Neuronal stem cell (in vitro differentiated cells): ENCODE measurements at regions not wholly inside any gene's neighbourhood (a gene's known extent, or its start where the extent isn't known, plus 50 kb on each side); places are given as distances from the start of the nearest gene placed in this dataset.

ENCODE experiments used
- DNase-seq: peaks from one replicate; pipeline ENCODE4 v3.0.0-alpha.2; 2013; ENCODE audit warnings: low spot score
- H2AFZ ChIP-seq: one replicate; pipeline ENCODE4 v1.6.1; 2013; ENCODE audit warnings: mild to moderate bottlenecking, low read length, inconsistent platforms
- H2AK5ac ChIP-seq: 2 replicates; pipeline ENCODE4 v1.6.1; 2013; ENCODE audit warnings: low read depth, mild to moderate bottlenecking, inconsistent platforms, low read length, moderate library complexity, mixed read lengths
- H2BK120ac ChIP-seq: 2 replicates; pipeline ENCODE4 v1.6.1; 2013; ENCODE audit warnings: low read depth, mild to moderate bottlenecking, inconsistent platforms, low read length, moderate library complexity, mixed read lengths
- H2BK12ac ChIP-seq: one replicate; pipeline ENCODE4 v1.6.1; 2013; ENCODE audit warnings: low read length, inconsistent platforms
- H2BK15ac ChIP-seq: 2 replicates; pipeline ENCODE4 v1.6.1; 2013; ENCODE audit warnings: mild to moderate bottlenecking, low read length, inconsistent platforms, mixed read lengths
- H2BK5ac ChIP-seq: one replicate; pipeline ENCODE4 v1.6.1; 2013; ENCODE audit warnings: inconsistent platforms, mild to moderate bottlenecking, low read length, moderate library complexity
- H3K14ac ChIP-seq: one replicate; pipeline ENCODE4 v1.6.1; 2013; ENCODE audit warnings: low read length, inconsistent platforms
- H3K18ac ChIP-seq: 2 replicates; pipeline ENCODE4 v1.6.1; 2013; ENCODE audit warnings: low read length, inconsistent platforms
- H3K23ac ChIP-seq: 2 replicates; pipeline ENCODE4 v1.6.1; 2013; ENCODE audit warnings: low read depth, mild to moderate bottlenecking, mixed read lengths, low read length, inconsistent platforms; ENCODE audit not compliant: poor library complexity
- H3K27ac ChIP-seq: replicated peaks from 3 replicates; pipeline ENCODE4 v1.5.1; 2013; ENCODE audit warnings: low read length, inconsistent platforms
- H3K27me3 ChIP-seq, 3 experiments: 2 replicates each; pipeline ENCODE4 v1.6.1; 2013; ENCODE audit warnings: low read length in 3 of 3, mild to moderate bottlenecking in 2 of 3, inconsistent platforms in 1 of 3, low read depth in 1 of 3, mixed read lengths in 1 of 3, moderate library complexity in 1 of 3; ENCODE audit not compliant: control insufficient read depth in 3 of 3, insufficient read depth in 3 of 3
- H3K36me3 ChIP-seq, 2 donors: replicated peaks in 1 of 2; 2 replicates each; pipeline ENCODE4 v1.6.1; 2013; ENCODE audit warnings: low read length in 2 of 2; ENCODE audit not compliant: control insufficient read depth in 2 of 2, insufficient read depth in 2 of 2
- H3K4ac ChIP-seq: 2 replicates; pipeline ENCODE4 v1.6.1; 2013; ENCODE audit warnings: inconsistent platforms, mild to moderate bottlenecking, low read length, moderate library complexity
- H3K4me1 ChIP-seq, 2 donors: 1 replicate in 1 of 2; 2 replicates in 1 of 2; pipeline ENCODE4 v1.6.1; 2013; ENCODE audit warnings: low read length in 2 of 2, low read depth in 1 of 2; ENCODE audit not compliant: control insufficient read depth in 2 of 2, insufficient read depth in 1 of 2
- H3K4me2 ChIP-seq: one replicate; pipeline ENCODE4 v1.6.1; 2013; ENCODE audit warnings: mild to moderate bottlenecking, low read length, inconsistent platforms; ENCODE audit not compliant: insufficient read depth, poor library complexity, severe bottlenecking
- H3K4me3 ChIP-seq, 2 donors: 2 replicates each; pipeline ENCODE4 v1.5.1; 2013; ENCODE audit warnings: low read length in 2 of 2, mild to moderate bottlenecking in 2 of 2, inconsistent platforms in 1 of 2, moderate library complexity in 1 of 2
- H3K79me1 ChIP-seq: one replicate; pipeline ENCODE4 v1.6.1; 2013; ENCODE audit warnings: low read depth, mild to moderate bottlenecking, inconsistent platforms, low read length, moderate library complexity
- H3K9ac ChIP-seq: one replicate; pipeline ENCODE4 v1.6.1; 2013; ENCODE audit warnings: mild to moderate bottlenecking, low read depth, low read length, inconsistent platforms; ENCODE audit not compliant: poor library complexity
- H3K9me3 ChIP-seq, 2 donors: replicated peaks in 1 of 2; 2 replicates each; pipeline versions ENCODE3 to v1.6.1; 2013; ENCODE audit warnings: low read length in 2 of 2, mild to moderate bottlenecking in 2 of 2, inconsistent platforms in 1 of 2, low read depth in 1 of 2, mixed read lengths in 1 of 2, moderate library complexity in 1 of 2; ENCODE audit not compliant: control insufficient read depth in 2 of 2, insufficient read depth in 1 of 2
- H4K8ac ChIP-seq: one replicate; pipeline ENCODE4 v1.6.1; 2013; ENCODE audit warnings: low read depth, mild to moderate bottlenecking, inconsistent platforms, low read length, moderate library complexity
- H4K91ac ChIP-seq: one replicate; pipeline ENCODE4 v1.6.1; 2013; ENCODE audit warnings: low read length, low read depth, mild to moderate bottlenecking, inconsistent platforms; ENCODE audit not compliant: poor library complexity
- WGBS, 2 donors: extraction: QIAGEN DNeasy Blood & Tissue Kit; methylation state at CpG; one replicate each; pipeline ENCODE4 v1.1.7; 2013; ENCODE audit warnings: missing lambda C conversion rate in 2 of 2, mixed read lengths in 1 of 2; ENCODE audit not compliant: insufficient read length in 2 of 2, insufficient replicate concordance in 1 of 2; ENCODE audit errors: extremely low coverage in 2 of 2; 5-methylcytosine and 5-hydroxymethylcytosine counted together

- no peak overlapping the region for H2AK5ac ChIP-seq
- peak overlapping the region; percentile 93 for H3K4me2 ChIP-seq
- H2BK15ac ChIP-seq, result peak overlapping the region; percentile 89
- no peaks in the 10 kb centered on the region for H3K36me3 ChIP-seq
- peak overlapping the region; percentile 97 for H3K18ac ChIP-seq
- peak overlapping the region; percentile 2 for H3K27ac ChIP-seq
- WGBS, 2 donors, result no CpG with 5 or more reads among the region's 64 CpGs
- H2BK120ac ChIP-seq, result peak overlapping the region; percentile 87
- peak overlapping the region; percentile 56 for H3K14ac ChIP-seq
- no peak overlapping the region for H4K8ac ChIP-seq
- H3K4ac ChIP-seq, result no peak overlapping the region
- H4K91ac ChIP-seq, result peak overlapping the region; percentile 43
- H3K27me3 ChIP-seq, result peaks cover 0 to 47% (median 13%) of the 10 kb centered on the region in 3 experiments
- peak overlapping the region; percentile 89 to 92 for H3K4me3 ChIP-seq
- H2BK5ac ChIP-seq, result peak overlapping the region; percentile 68
- peak overlapping the region; percentile 31 for H3K23ac ChIP-seq
- H2AFZ ChIP-seq, result peak overlapping the region; percentile 80
- peaks cover 2 to 5% of the 10 kb centered on the region in 2 donors for H3K9me3 ChIP-seq
- DNase-seq, result peak; percentile 49
- peak overlapping the region; percentile 41 for H2BK12ac ChIP-seq
- H3K4me1 ChIP-seq, result peaks cover 3 to 17% of the 10 kb centered on the region in 2 donors
- no peaks in the 10 kb centered on the region for H3K79me1 ChIP-seq
- H3K9ac ChIP-seq, result peak overlapping the region; percentile 60
These were observed 165.9 kb upstream of the PPP1R3A start for GRCh38 chr7:114084472-114085312.

- H3K4me1 ChIP-seq, result peaks cover 3 to 17% of the 10 kb centered on the region in 2 donors
- no peak overlapping the region for H3K14ac ChIP-seq
- no peak overlapping the region for H2BK12ac ChIP-seq
- no peak overlapping the region for H3K4ac ChIP-seq
- H4K8ac ChIP-seq, result no peak overlapping the region
- peaks cover 2 to 5% of the 10 kb centered on the region in 2 donors for H3K9me3 ChIP-seq
- no peak overlapping the region for H2BK15ac ChIP-seq
- H3K79me1 ChIP-seq, result no peaks in the 10 kb centered on the region
- no peaks in the 10 kb centered on the region for H3K36me3 ChIP-seq
- no peak overlapping the region for H2AK5ac ChIP-seq
- H3K23ac ChIP-seq, result no peak overlapping the region
- DNase-seq, result peak; percentile 5
- H4K91ac ChIP-seq, result no peak overlapping the region
- peaks cover 0 to 47% (median 13%) of the 10 kb centered on the region in 3 experiments for H3K27me3 ChIP-seq
- peak overlapping the region; percentile 80 for H2AFZ ChIP-seq
- H3K27ac ChIP-seq, result no peak overlapping the region
- H3K18ac ChIP-seq, result no peak overlapping the region
- peak overlapping the region in 1 of 2 donors; percentile 89 for H3K4me3 ChIP-seq
- H2BK120ac ChIP-seq, result no peak overlapping the region
- no CpG with 5 or more reads among the region's 11 CpGs for WGBS, 2 donors
- peak overlapping the region; percentile 93 for H3K4me2 ChIP-seq
- H2BK5ac ChIP-seq, result no peak overlapping the region
- no peak overlapping the region for H3K9ac ChIP-seq
These were observed 165.2 kb upstream of the PPP1R3A start for GRCh38 chr7:114084002-114084471.

GRCh38 chr7:114083166-114084001 lies 164.6 kb upstream of the PPP1R3A start:
- no CpG with 5 or more reads among the region's 45 CpGs for WGBS, 2 donors
- no peak overlapping the region for H2AK5ac ChIP-seq
- H3K9me3 ChIP-seq, result peaks cover 2 to 5% of the 10 kb centered on the region in 2 donors
- peak overlapping the region; percentile 3 for H2AFZ ChIP-seq
- H3K4me3 ChIP-seq, result peak overlapping the region in 1 of 2 donors; percentile 67
- H3K4me2 ChIP-seq, result peak overlapping the region; percentile 93
- no peaks in the 10 kb centered on the region for H3K36me3 ChIP-seq
- peak overlapping the region; percentile 30 for H2BK5ac ChIP-seq
- peak; percentile 31 for DNase-seq
- H3K23ac ChIP-seq, result no peak overlapping the region
- H3K4me1 ChIP-seq, result peaks cover 3 to 17% of the 10 kb centered on the region in 2 donors
- peaks cover 0 to 45% (median 13%) of the 10 kb centered on the region in 3 experiments for H3K27me3 ChIP-seq
- peak overlapping the region; percentile 4 for H3K14ac ChIP-seq
- H2BK12ac ChIP-seq, result no peak overlapping the region
- H2BK120ac ChIP-seq, result no peak overlapping the region
- no peak overlapping the region for H4K8ac ChIP-seq
- H3K79me1 ChIP-seq, result no peaks in the 10 kb centered on the region
- H3K18ac ChIP-seq, result peak overlapping the region; percentile 80
- no peak overlapping the region for H3K4ac ChIP-seq
- H3K9ac ChIP-seq, result no peak overlapping the region
- H3K27ac ChIP-seq, result no peak overlapping the region
- H2BK15ac ChIP-seq, result no peak overlapping the region
- no peak overlapping the region for H4K91ac ChIP-seq
